HCT116 (cell line): ENCODE measurements at regions not wholly inside any gene's neighbourhood (a gene's known extent, or its start where the extent isn't known, plus 50 kb on each side); places are given as distances from the start of the nearest gene placed in this dataset.
A peak's percentile ranks its signal among the peaks of the same experiment; 100 is the strongest.

ENCODE experiments used
- ATAC-seq: fragments of 200-7000 bp; cut with Tn5 transposase; 2 replicates; pipeline ENCODE4 v1.9.1; 2020; ENCODE audit warnings: mild to moderate bottlenecking, moderate library complexity
- BruUV-seq: library from RNA; stranded (reverse); fragments of 400-500 nt; replicated peaks from 2 replicates; lab custom pipeline; 2021; lab: Mats Ljungman, UMichigan
- CTCF ChIA-PET: fragments of 300-600 bp; sonication (Branson Sonifier 250); formaldehyde crosslinking; loops from one replicate; lab custom pipeline; 2021; ENCODE audit warnings: antibody characterized with exemption; lab: Charles Lee
- POLR2A ChIA-PET: fragments of 300-600, 350-600 bp; sonication (Branson Sonifier 250); formaldehyde crosslinking; loops from one replicate; lab custom pipeline; 2021; ENCODE audit warnings: antibody characterized with exemption; lab: Charles Lee
- RAD21 ChIA-PET, 2 experiments: fragments of 300-600 bp; sonication (Branson Sonifier 250); formaldehyde crosslinking; loops; one replicate each; lab custom pipeline; 2023; ENCODE audit warnings: low total read pairs in 2 of 2; ENCODE audit not compliant: uncharacterized antibody in 2 of 2, unreplicated experiment in 2 of 2, low non-redundant PET in 1 of 2; lab: Charles Lee
- DNase-seq: peaks from one replicate; pipeline ENCODE4 v3.0.0-alpha.2; 2010; ENCODE audit warnings: low read depth, low spot score
- H2AFZ ChIP-seq: fragments of 200-600 bp; shearing (Covaris generic), sonication (generic); 2 replicates; pipeline ENCODE4 v1.6.1; 2017; ENCODE audit warnings: low read depth, mixed run types, mixed read lengths, antibody characterized with exemption, low read length; ENCODE audit not compliant: poor library complexity, severe bottlenecking
- H3K27ac ChIP-seq: 2 replicates; pipeline ENCODE4 v1.5.1; 2012; ENCODE audit warnings: low read depth, low read length
- H3K27me3 ChIP-seq: fragments of 200-600 bp; sonication (generic); 2 replicates; pipeline ENCODE4 v1.6.1; 2016; ENCODE audit warnings: mixed run types, low read length, mixed read lengths; ENCODE audit not compliant: insufficient read depth
- H3K36me3 ChIP-seq, 2 experiments: fragments of 200-500 bp in 1 of 2; fragments of 200-600 bp in 1 of 2; sonication (Bioruptor generic) in 1 of 2; sonication (generic) in 1 of 2; 2 replicates each; pipeline versions ENCODE4 v1.5.1 to v1.6.1; 2014 to 2016; ENCODE audit warnings: low read length in 2 of 2, inconsistent platforms in 1 of 2, mixed read lengths in 1 of 2, mixed run types in 1 of 2; ENCODE audit not compliant: insufficient read depth in 2 of 2, control insufficient read depth in 1 of 2
- H3K4me1 ChIP-seq, 2 experiments: fragments of 200-600 bp in 1 of 2; sonication (generic) in 1 of 2; 2 replicates each; pipeline versions ENCODE4 v1.5.1 to v1.6.1; 2012 to 2017; ENCODE audit warnings: low read length in 2 of 2, inconsistent platforms in 1 of 2, mild to moderate bottlenecking in 1 of 2, mixed read lengths in 1 of 2, mixed run types in 1 of 2, moderate library complexity in 1 of 2; ENCODE audit not compliant: insufficient read depth in 2 of 2, control insufficient read depth in 1 of 2
- H3K4me2 ChIP-seq: fragments of 200-600 bp; sonication (generic); 2 replicates; pipeline ENCODE4 v1.6.1; 2017; ENCODE audit warnings: mixed run types, low read length, mixed read lengths
- H3K4me3 ChIP-seq, 2 experiments: fragments of 200-600 bp in 1 of 2; sonication (generic) in 1 of 2; replicated peaks in 1 of 2; 2 replicates each; pipeline ENCODE4 v1.5.1; 2011 to 2016; ENCODE audit warnings: low read length in 2 of 2, control low read depth in 1 of 2, low read depth in 1 of 2, mild to moderate bottlenecking in 1 of 2, mixed read lengths in 1 of 2, mixed run types in 1 of 2
- H3K79me2 ChIP-seq: fragments of 200-600 bp; sonication (generic); 2 replicates; pipeline ENCODE4 v1.6.1; 2017; ENCODE audit warnings: mild to moderate bottlenecking, mixed run types, low read length, moderate library complexity, mixed read lengths; ENCODE audit not compliant: insufficient read depth
- H3K9ac ChIP-seq: fragments of 200-600 bp; sonication (generic); 2 replicates; pipeline ENCODE4 v1.6.1; 2016; ENCODE audit warnings: low read length, mixed read lengths
- H3K9me2 ChIP-seq: fragments of 200-600 bp; sonication (generic), shearing (Covaris generic); 2 replicates; pipeline ENCODE4 v1.6.1; 2017; ENCODE audit warnings: mixed run types, mild to moderate bottlenecking, moderate library complexity; ENCODE audit not compliant: insufficient read depth
- H3K9me3 ChIP-seq, 2 experiments: fragments of 200-500 bp in 1 of 2; fragments of 200-600 bp in 1 of 2; sonication (Bioruptor generic) in 1 of 2; sonication (generic) in 1 of 2; 2 replicates each; pipeline ENCODE4 v1.6.1; 2014 to 2017; ENCODE audit warnings: low read length in 2 of 2, mixed read lengths in 2 of 2, inconsistent platforms in 1 of 2, low read depth in 1 of 2, mild to moderate bottlenecking in 1 of 2, mixed run types in 1 of 2, moderate library complexity in 1 of 2; ENCODE audit not compliant: control insufficient read depth in 1 of 2, insufficient read depth in 1 of 2
- H4K20me1 ChIP-seq: fragments of 200-600 bp; sonication (generic), shearing (Covaris generic); 2 replicates; pipeline ENCODE4 v1.6.1; 2017; ENCODE audit warnings: mixed run types, mild to moderate bottlenecking, moderate library complexity; ENCODE audit not compliant: insufficient read depth
- CBX3 ChIP-seq: IDR thresholded peaks from 2 replicates; pipeline ENCODE4 v1.6.1; 2012; ENCODE audit warnings: low read depth
- CEBPB ChIP-seq: IDR thresholded peaks from 2 replicates; pipeline ENCODE4 v1.6.1; 2012; ENCODE audit warnings: low read depth
- EZH2 ChIP-seq: fragments of 200-600 bp; sonication (generic); IDR thresholded peaks from 2 replicates; pipeline ENCODE4 v1.6.1; 2017; ENCODE audit warnings: antibody characterized with exemption, mixed run types
- EZH2phosphoT487 ChIP-seq: fragments of 200-600 bp; IDR thresholded peaks from 2 replicates; pipeline ENCODE4 v1.6.1; 2018; ENCODE audit warnings: antibody characterized with exemption, borderline replicate concordance
- FOSL1 ChIP-seq: IDR thresholded peaks from 2 replicates; pipeline ENCODE4 v1.6.1; 2012; ENCODE audit warnings: low read depth
- JUND ChIP-seq: IDR thresholded peaks from 2 replicates; pipeline ENCODE4 v1.6.1; 2012
- MAX ChIP-seq: IDR thresholded peaks from 2 replicates; pipeline ENCODE4 v1.6.1; 2012
- POLR2A ChIP-seq: IDR thresholded peaks from 2 replicates; pipeline ENCODE4 v1.7.0; 2011; ENCODE audit warnings: borderline replicate concordance; ENCODE audit not compliant: insufficient read depth, insufficient read length; ENCODE audit errors: extremely low read depth
- POLR2AphosphoS5 ChIP-seq: IDR thresholded peaks from 2 replicates; pipeline ENCODE4 v1.6.1; 2011; ENCODE audit warnings: mild to moderate bottlenecking, low read depth, low read length, moderate library complexity
- REST ChIP-seq: IDR thresholded peaks from 2 replicates; pipeline ENCODE4 v1.6.1; 2012; ENCODE audit warnings: low read depth
- SIN3A ChIP-seq: IDR thresholded peaks from 2 replicates; pipeline ENCODE4 v1.6.1; 2012; ENCODE audit warnings: low read depth
- SRF ChIP-seq: IDR thresholded peaks from 2 replicates; pipeline ENCODE4 v1.6.1; 2012; ENCODE audit warnings: low read depth
- TCF7L2 ChIP-seq: IDR thresholded peaks from 2 replicates; pipeline ENCODE4 v1.7.0; 2011; ENCODE audit warnings: borderline replicate concordance, inconsistent platforms; ENCODE audit not compliant: insufficient read depth, insufficient read length; ENCODE audit errors: extremely low read depth
- ZBTB33 ChIP-seq: IDR thresholded peaks from 2 replicates; pipeline ENCODE4 v1.6.1; 2011; ENCODE audit warnings: mild to moderate bottlenecking, low read length, moderate library complexity; ENCODE audit not compliant: insufficient replicate concordance; ENCODE audit errors: extremely low read depth
- intact Hi-C: fragments of 100-400 bp; cut with micrococcal nuclease; formaldehyde crosslinking; loops from 2 replicates; pipeline ENCODE4 v1.10.0; 2022

- peak overlapping the region in 1 of 2 experiments; percentile 40; a peak in 2 of 4 replicates for H3K4me3 ChIP-seq
- peak overlapping the region; percentile 88 for H3K27ac ChIP-seq
- ChIA-PET CTCF (no interaction called here), POLR2A (interaction anchor here (0.5 to 3.0 kb wide), 7 partner anchors 10 to 106 kb away, joined by 3 to 21 read pairs (median 3); partner anchors contain the start of gene FAT1), RAD21 (no interaction called here)
- ATAC-seq (peak; percentile 43), DNase-seq (peak; percentile 82)
- H3K9ac ChIP-seq: peak overlapping the region; percentile 44
- H3K79me2 ChIP-seq: peaks cover 6% of the 10 kb centered on the region; the same call in 1 of the 2 replicates
- H4K20me1 ChIP-seq: no peaks in the 10 kb centered on the region
- intact Hi-C loops: no loop called here
- H3K9me2 ChIP-seq: no peaks in the 10 kb centered on the region
- H3K4me2 ChIP-seq: peak overlapping the region; percentile 74
- peaks cover 80 to 98% of the 10 kb centered on the region in 2 experiments for H3K4me1 ChIP-seq
- no peaks in the 10 kb centered on the region for H3K27me3 ChIP-seq
- TF ChIP-seq TCF7L2: peak; percentile 84
- no peak for TF ChIP-seq SIN3A
- no peak for TF ChIP-seq FOSL1
- no peaks in the 10 kb centered on the region for H3K36me3 ChIP-seq
- no peak overlapping the region for H2AFZ ChIP-seq
- no peaks in the 10 kb centered on the region for H3K9me3 ChIP-seq
- no TSS peak for BruUV-seq
Observed at GRCh38 chr4:186829740-186830449, 106.2 kb upstream of the FAT1 start.

GRCh38 chr4:186831574-186831973 lies 107.9 kb upstream of the FAT1 start:
- Histone ChIP-seq H4K20me1 (no peaks in the 10 kb centered on the region), H3K9ac (peak overlapping the region; percentile 22), H3K27ac (peak overlapping the region; percentile 88), H3K9me3 (no peaks in the 10 kb centered on the region), H3K4me3 (peak overlapping the region in 1 of 2 experiments; percentile 12; a peak in 2 of 4 replicates), H3K4me2 (peak overlapping the region; percentile 74), H3K9me2 (no peaks in the 10 kb centered on the region), H3K27me3 (no peaks in the 10 kb centered on the region), H2AFZ (peak overlapping the region; percentile 31), H3K36me3 (no peaks in the 10 kb centered on the region), H3K4me1 (peaks cover 69 to 89% of the 10 kb centered on the region in 2 experiments), H3K79me2 (peaks cover 4% of the 10 kb centered on the region; the same call in 1 of the 2 replicates)
- DNase-seq (peak; percentile 57), ATAC-seq (peak; percentile 73)
- CTCF ChIA-PET: interaction anchor here (0.7 to 1.6 kb wide), 5 partner anchors 12 to 116 kb away, joined by 3 read pairs; no protein-coding TSS in a partner anchor
- BruUV-seq: no TSS peak
- intact Hi-C loops: no loop called here
- RAD21 ChIA-PET: no interaction called here
- POLR2A ChIA-PET: interaction anchor here (0.7 to 3.0 kb wide), 7 partner anchors 8 to 102 kb away, joined by 3 to 21 read pairs (median 4); no protein-coding TSS in a partner anchor
- no peak for TF ChIP-seq EZH2phosphoT487
- TF ChIP-seq SRF: no peak
- no peak for TF ChIP-seq CBX3
- TF ChIP-seq EZH2: no peak
- peak; percentile 81 for TF ChIP-seq TCF7L2
- no peak; the same call in 1 of the 2 replicates for TF ChIP-seq POLR2AphosphoS5
- no peak for TF ChIP-seq CEBPB
- no peak for TF ChIP-seq POLR2A
- no peak for TF ChIP-seq MAX
- TF ChIP-seq REST: no peak
- no peak for TF ChIP-seq ZBTB33
- no peak for TF ChIP-seq JUND
